ENCODE measurements at regions not wholly inside any gene's neighbourhood (a gene's known extent, or its start where the extent isn't known, plus 50 kb on each side); places are given as distances from the start of the nearest gene placed in this dataset.

DNA sequence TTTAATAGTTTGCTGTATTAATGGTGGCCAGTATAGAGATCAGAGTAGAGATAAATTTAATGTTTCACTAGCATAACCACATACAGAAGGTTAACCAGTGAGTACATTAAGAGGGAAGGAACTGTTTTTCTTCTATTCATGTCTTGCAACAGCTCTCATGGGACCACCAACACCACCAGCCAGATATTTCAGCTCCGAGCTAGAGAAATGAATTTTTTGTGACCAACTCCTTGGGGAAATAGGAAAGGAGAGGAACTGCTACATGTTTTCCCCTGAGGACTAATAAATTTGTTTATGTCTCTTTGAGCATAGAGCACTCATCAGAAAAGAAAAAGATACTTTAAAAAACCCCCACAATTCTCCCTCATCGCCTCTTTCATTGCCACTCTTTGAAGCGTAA is 247.5 kb downstream of the MBNL1 start:
- no peak for DNase-seq

DNA sequence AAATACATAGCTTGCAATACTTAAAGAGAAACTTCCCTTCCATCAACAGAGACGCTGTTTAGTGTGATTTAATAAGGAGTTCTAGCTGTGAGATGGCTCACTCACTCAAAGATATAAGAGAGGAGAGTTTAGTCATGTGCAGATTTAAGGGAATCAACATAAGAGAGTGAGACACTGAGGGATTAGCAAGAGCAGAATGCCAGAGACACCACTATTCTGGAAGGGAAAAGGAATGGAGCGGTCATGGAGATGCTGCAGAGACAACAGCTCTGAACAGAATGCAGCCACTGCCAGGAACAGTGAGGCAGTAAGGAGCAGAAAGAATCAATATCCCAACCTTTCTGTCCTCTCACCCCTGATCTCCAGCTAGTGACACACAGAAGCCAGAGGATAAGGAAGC is 248.8 kb downstream of the MBNL1 start:
- no peak for DNase-seq

DNA sequence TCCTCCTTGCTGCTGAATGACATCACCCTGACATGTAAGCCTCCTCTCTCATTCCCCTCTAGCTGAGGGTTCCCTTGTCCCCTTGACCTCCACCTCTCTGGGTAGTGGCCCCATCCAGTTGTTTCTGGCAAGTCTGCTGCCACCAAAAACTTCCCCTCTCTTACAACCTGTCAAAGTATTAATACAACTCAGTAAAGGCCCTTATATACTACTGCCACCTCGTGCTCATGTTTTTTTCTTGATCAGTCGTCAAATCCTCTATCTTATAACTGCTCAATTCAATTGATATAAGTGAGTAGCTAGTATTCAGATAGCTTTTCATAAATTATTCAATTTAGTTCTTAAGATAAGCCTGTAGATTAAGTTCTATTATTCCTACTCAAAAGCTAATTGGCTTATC is 249.6 kb downstream of the MBNL1 start:
- no peak for DNase-seq

DNA sequence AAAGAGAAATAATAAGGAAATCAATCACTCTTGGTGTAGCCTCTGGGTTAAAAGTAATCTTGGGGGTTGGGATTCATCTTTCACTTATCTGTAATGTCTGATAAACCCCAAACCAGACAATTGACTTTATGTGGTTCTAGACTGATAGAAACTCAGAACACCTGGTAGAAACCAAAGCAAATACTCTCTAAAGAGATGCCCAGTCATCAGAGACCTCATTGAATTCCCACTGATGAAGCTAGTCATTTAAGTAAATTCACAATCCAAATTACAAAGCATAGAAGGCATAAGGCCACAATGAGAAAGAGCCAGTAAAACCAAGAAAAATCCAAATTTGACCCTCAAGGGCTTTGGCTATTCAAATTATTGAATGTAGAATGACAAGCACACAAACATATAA is 250.6 kb downstream of the MBNL1 start:
- no peak for DNase-seq

DNA sequence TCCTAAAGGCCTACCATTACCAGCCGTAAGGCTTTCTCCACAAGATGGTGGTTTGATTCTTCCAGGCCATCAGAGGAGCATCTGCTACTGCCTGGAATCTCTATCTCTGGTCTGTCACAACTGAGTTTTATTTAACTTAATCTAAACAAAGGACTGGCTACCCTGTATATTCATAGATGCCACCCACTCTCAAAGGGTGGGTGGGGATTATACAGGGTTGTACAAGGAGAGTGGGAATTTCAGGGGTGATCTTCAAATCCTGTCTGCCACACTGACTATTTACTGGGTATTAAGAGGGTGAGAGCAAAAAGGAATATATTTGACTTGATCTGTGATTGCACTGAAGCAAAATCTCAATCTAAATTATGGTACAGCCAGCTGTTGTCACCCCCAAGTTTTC is 253.3 kb downstream of the MBNL1 start:
- DNase-seq = no peak

DNA sequence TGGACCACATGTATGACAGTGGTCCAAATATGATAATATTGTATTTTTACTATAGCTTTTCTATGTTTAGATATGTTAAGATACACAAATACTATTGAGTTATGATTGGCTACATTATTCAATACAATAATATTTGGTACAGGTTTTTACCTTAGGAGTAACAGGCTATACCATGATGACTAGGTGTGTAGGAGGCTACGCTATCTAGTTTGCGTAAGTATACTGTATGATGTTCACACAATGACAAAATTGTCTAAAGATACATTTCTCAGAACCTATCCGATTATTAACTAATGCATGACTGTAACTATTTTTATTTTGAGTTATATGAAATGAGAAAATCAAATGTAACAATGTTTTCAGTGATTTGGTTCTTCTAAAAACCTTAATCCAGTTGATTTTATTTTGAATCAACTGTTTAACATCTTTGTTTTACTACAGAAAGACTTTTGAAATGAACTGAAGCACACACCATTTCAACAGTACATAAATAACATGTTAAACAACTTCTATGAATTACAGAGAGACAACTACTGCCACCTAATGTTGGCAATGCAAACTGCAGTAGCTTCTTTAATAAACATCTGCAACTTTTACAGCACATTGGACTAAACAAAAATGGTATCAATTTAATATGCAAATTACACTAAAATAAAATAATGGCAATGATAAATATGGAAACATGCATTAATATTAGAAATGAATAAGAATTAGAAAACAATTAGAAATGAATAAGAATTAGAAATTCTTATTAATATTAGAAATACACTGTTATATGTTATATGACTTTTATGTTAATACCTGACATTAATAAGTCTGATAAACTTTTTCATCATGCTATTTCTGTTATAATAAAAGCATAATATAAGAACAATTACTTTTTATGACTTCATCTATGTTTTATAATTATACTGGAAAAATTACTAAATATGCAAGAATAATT is 255.7 kb downstream of the MBNL1 start:
- peak; percentile 34 for DNase-seq

DNA sequence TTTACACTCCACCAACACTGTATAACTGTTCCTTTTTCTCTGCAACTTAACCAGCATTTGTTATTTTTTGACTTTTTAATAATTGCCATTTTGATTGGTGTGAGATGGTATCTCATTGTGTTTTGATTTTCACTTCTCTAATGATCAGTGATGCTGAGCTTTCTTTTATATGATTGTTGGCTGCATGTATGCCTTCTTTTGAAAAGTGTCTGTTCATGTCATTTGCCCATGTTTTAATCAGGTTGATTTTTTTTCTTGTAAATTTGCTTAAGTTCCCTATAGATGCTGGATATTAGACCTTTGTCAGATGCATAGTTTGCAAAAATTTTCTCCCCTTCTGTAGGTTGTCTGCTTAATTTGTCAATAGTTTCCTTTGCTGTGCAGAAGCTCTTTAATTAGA is 263.0 kb downstream of the MBNL1 start:
- DNase-seq = no peak

DNA sequence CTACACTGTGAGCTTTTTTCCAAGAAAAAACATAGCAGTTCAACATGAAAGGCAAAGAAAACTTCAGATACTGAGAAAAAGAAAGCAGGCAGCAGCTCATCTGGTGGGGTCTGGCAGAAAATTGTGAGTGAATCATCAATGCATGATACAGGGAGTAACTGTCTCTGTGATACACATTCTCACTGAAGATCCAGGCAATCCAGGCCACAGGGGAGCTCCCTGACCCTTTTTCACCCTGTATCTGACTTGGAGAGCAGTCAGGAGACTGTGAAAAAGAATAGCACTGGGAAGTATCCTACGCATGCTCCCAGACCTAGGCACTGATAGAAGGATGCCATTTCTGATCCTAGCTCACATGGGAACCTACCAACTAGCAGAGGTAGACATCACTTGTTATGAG is 269.8 kb downstream of the MBNL1 start:
- DNase-seq = no peak

DNA sequence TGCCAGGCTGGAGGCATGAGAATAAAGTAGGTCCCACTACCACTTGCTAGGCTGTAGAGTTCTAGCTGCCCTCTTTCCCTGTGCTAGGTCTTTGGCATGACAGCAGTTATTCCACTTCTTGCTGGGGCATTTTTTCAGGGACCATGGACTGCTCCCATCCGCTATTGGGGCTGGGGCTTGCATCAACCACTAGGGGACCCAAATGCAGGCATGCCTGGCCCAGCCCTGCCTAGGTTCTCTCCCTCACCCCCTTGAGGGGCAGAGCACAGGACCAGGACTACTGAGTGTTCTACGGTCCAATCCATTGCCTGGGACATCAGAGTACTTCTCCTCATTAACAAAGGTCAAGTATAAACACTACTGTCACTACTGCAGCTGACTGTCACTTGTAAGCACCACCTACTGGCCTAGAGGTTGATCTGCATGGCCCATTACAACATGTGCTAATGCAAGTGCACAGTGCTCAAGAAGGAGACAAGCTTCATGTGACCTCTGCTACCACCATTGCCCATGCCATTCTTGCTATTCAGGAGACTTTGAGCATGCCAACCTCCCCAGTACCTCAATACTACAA is 270.5 kb downstream of the MBNL1 start:
- DNase-seq = no peak

DNA sequence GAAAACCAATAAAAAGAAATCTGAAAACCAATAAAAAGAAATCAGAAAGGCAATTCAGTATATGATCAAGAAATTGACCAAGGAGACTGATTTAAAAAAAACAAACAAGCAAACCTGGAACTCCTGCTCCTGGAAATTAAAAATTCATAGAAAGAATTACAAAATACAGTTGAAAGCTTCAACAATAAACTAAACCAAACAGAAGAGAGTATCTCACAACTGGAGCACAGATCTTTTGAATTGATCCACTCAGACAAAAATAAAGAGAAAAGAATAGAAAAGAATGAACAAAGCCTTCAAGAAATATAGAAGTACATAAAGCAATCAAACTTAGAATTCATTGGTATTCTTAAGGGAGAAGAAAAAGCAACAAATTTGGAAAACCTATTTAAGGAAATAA is 271.4 kb downstream of the MBNL1 start:
- no peak for DNase-seq

DNA sequence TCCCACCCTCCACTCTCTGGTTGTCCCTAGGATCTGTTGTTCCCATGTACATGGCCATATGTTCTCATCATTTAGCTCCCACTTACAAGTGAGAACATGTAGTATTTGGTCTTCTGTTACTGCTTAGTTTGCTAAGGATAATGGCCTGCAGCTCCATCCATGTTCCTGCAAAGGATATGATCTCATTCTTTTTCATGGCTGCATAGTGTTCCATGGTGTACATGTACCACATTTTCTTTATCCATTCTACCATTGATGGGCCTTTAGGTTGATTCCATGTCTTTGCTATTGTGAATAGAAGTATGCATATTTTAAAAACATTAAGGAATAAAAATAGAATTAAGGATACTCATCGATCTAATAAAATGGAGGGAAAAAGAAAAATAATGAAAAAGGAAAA is 278.4 kb downstream of the MBNL1 start:
- no peak for DNase-seq

DNA sequence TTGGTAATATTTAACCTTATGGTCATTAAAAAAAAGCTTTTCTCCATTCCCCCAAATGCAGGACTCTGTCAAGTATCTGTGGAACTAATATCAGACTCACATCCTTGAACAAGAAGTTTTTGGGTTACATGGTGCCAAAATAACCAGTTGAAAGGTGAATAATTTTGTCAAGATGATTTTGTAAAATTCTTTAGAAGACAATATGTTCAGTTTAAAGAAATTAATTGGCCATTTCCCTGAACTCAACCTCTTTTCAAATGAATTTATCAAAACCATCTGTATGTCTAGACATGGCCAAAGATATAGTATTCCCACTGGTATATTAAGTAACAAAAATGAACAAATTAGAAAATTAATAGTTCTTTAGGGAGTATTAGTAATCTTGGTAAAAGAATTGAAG is 280.5 kb downstream of the MBNL1 start:
- DNase-seq = no peak

DNA sequence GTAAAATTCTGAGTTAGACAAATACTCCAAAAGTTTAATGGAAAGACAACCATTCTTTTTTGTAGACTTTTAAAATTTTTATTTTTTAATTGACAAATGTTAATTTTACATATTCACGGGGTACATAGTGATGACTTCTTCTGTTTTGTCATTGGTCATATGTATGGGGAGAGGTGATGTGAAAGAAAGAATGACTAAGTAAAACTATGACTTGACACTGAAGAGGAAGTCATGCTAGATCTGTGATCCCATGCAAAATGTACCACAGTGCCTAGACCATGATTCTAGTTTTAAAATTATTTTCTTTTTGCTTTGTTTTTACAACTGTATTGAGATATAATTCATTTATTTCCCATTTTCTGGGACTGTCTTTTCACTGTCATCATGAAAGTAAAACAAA is 281.6 kb downstream of the MBNL1 start:
- no peak for DNase-seq

DNA sequence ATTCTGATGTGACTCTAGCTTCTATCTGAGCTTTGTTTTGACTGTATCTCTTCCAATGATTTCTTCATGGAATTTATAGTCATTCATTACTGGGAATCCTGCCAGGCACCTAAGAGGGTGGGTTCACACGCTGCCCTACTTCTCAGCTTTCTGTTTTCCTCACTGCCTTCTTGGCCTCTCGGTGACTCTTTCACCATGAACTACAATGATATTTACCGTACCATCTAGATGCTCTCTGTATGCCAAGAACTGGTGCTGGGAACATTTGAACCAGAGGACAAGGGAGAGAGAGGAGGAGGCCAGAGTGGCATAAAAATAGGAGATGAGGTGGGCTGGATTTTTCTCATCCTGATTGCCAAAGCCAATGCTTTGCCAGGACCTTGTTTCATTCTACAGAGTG is 280.0 kb upstream of the P2RY1 start:
- DNase-seq = no peak

DNA sequence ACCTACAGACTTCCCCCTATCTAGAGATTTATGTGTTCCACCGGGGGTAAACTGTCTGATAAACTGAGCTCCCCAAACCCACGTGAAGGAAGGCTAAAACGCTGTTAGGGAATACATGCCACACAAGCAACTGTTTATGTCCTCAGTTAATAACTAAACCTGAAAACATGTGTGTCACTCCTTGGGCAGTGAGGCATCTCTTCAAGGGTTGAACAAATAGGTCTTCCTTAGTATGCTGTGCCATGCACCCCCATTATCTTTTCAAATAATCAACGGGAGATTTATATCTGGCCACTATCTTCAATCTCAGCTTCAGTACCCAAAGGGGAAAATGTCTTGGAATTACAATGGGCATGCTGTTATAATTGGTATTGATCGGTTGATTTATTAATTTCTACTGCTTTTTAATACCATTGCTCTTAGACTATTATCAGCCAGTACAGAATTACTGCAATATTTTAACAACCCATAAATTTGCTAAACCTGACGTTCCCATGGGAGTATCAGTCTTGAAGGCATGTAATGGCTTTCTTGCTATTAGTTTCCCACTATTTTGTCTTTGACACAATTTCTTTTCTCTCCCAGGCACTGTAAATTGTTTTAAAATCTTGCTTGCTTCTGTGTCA is 279.2 kb upstream of the P2RY1 start:
- no peak for DNase-seq

DNA sequence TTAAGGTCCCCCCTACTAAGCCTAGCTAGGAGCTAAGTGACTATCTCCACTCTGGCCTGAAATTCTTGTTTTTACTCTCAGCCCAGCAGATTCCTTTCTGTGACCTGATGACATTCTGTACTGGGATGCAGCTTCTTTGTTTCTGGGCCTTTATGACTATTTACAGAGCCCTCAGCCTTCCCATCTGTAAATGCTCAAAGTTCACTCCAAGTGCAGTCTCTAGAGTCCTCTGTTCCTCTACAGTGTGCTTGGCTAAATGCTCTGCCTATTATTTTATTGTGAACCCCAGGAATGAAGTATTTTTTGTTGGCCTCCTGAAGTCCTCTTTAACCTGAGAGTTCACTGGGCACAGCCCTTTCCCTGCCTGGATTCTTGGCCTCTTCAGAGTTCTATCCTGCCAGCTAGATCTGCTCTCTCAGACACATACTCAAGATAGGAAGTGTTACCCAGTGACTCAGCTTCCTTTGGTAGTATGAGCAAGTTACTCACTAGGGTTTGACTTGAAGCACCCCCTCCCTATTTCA is 278.1 kb upstream of the P2RY1 start:
- DNase-seq = no peak

DNA sequence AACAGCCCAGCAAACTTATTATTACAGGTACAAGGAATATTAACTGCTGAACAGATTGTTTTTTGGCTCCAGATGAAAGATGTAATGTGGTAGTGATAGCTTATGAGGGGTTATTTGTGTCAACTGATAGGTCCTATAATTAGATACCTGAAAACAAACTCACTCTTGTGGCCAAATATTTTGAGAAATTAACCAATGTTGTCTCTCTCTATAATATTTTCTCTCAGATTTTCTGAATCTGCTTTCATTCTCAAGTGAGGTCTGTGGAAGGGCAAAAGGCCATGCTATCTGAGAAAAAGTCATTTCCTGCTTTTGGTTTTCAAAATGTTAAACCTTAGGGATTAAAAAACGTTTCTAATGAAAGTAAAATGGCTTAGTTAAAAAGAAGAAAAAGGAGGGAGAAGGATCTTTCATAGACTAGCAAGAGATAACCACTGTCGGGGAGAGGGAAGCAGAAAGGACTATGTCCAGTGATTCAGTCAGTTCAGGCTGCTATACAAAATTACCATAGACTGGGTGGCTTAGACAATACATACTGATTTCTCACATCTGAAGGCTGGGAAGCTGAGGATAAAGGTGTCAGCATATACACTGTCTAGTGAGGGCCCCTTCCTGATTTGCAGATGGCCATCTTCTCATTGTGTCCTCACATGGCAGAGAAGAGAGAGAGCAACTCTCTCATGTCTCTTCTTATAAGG is 277.5 kb upstream of the P2RY1 start:
- DNase-seq = no peak

DNA sequence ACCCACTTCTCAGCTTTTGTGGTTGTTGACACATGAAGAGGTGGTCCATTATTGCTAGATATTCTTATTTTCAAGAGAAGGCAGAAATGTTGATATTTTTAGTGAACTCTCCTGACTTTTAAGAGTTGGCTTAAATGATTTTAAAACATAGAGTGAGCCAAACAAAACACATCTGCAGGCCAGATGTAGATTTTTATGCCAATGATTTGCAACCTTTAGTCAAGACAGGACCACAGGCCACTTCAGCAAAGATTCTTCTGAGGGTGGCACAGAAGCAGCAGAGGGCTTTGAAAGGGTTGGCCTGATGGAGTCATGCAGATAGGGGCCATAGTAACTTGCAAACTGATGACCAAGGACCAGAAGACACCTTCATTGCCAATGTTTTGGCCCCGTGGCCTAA is 276.5 kb upstream of the P2RY1 start:
- DNase-seq = no peak

DNA sequence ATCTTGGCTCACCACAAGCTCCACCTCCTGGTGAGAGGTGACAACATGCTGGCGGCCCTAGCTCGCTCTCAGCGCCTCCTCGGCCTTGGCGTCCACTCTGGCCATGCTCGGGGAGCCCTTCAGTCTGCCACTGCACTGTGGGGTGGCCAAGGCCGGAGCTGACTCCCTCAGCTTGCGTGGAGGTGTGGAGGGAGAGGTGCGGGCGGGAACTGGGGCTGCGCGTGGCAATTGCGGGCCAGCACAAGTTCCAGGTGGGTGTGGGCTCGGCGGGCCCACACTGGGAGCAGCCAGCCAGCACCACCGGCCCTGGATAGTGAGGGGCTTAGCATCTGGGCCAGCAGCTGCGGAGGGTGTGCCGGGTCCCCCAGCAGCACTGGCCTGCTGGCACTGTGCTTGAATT is 275.7 kb upstream of the P2RY1 start:
- no peak for DNase-seq

DNA sequence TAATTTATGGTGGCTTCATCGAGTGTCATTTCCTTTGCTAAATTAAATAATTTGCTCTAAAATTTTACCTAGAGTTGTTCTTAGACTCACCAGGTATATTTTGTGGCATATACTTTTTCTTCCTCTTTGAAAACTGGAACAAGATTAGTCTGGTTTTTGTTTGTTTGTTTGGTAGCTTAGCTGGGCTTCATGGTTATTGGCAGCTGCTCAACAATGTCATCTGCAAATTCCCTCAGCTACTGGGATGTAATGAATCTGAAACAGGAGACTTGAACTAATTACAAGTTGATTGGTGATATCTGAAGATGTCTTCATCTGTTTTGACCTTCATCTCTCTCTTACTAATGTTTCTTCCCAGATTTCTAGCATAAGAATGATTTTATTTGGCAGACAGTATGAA is 270.5 kb upstream of the P2RY1 start:
- DNase-seq = no peak

DNA sequence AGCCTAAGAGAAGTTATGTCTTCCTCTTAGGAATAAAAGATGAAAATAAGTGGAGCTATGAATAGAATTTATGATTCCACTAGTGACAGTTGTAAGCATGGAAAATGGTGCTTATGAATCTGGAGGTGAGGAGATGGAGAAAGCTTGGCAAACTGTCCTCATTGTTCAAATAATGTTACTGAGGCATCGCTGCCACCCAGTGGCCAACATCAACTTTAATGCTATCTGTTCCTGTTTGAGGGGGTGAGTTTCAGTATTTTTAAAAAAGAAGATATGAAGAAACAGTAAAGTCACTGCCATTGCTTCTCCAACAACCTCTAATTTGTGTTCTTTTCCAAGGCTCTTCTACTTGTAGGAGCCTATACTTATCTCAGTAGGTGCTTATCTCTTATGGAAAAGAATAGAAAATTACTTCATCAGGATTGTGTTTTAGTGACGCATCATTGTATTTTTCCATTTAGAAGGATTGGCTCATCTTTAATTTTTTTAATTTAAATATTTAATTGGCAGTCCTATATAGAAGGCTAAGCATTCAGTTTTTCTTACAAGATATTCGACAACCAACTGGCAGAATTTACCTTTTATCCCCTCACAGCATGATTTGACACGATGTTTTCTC is 260.4 kb upstream of the P2RY1 start:
- peak; percentile 31 for DNase-seq

DNA sequence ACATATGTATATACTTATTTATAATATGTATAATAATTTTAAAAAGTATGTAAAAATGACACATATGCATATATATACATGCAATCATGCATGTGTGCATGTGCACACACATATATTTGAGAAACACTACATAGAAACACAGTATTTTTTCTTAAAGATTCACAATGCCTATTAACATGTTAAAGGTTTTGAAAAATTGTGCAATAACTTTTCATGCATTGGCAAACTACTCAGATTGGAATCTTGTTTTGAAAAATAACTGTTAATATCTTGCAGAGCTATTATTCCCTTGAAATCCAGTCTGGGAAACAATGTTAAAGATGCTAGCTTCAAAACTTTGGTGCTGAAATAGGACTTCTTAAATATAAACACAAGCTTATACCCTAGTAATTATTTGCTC is 256.2 kb upstream of the P2RY1 start:
- no peak for DNase-seq

DNA sequence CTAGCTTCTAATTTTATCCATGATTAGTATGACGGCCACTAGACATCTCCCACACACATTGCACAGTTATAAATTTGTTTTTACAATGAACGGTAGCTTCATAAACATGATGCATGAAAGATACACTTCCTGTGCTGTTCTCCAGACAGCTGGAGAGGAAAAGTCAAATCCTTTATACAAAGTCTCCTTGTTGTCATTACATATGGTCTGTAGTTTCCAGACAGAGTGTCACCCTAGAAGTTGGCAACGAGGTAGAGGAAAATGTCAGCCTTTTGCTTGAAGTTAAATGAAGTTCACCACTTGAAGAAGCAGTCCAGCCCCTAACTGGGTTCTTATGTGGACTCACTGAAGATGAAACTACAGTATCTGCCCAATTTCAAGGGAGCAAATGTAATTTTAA is 253.0 kb upstream of the P2RY1 start:
- DNase-seq = no peak

Data from NCI-H1092 treated with DMSO at 0.1 percent for 48 hours (cell line).